Activated CD8-positive, alpha-beta memory T cell treated with anti-CD3 and anti-CD28 coated beads, Interleukin-2, amount 10 ng/mL, durations not matched to agents 7 days and 5 days (primary cell): ENCODE measurements at regions not wholly inside any gene's neighbourhood (a gene's known extent, or its start where the extent isn't known, plus 50 kb on each side); places are given as distances from the start of the nearest gene placed in this dataset.
A peak's percentile ranks its signal among the peaks of the same experiment; 100 is the strongest.
"Not testable (repeated sequence)": the region's sequence is repeated elsewhere in the genome, so short reads cannot be mapped to it uniquely, and the experiment has no call there.

Source experiments
- ATAC-seq: fragments of 150-1000 bp; cut with Tn5 transposase; one replicate; pipeline ENCODE4 v1.10.0; 2021; ENCODE audit warnings: moderate library complexity
- CTCF ChIA-PET: fragments of 350-600 bp; sonication (Branson Sonifier 250); formaldehyde crosslinking; loops from one replicate; lab custom pipeline; 2021; ENCODE audit warnings: antibody characterized with exemption; lab: Charles Lee
- DNase-seq: peaks from one replicate; pipeline ENCODE4 v3.0.0-alpha.2; 2020
- H3K27ac Mint-ChIP-seq: one replicate; pipeline ENCODE4 v1.8.0; 2021; ENCODE audit warnings: mild to moderate bottlenecking, mixed read lengths
- H3K27me3 Mint-ChIP-seq: one replicate; pipeline ENCODE4 v1.8.0; 2021; ENCODE audit warnings: mixed read lengths
- H3K36me3 Mint-ChIP-seq: one replicate; pipeline ENCODE4 v1.8.0; 2021; ENCODE audit warnings: mild to moderate bottlenecking, mixed read lengths
- H3K4me1 Mint-ChIP-seq: one replicate; pipeline ENCODE4 v1.8.0; 2021; ENCODE audit warnings: mixed read lengths
- H3K4me3 Mint-ChIP-seq: one replicate; pipeline ENCODE4 v1.8.0; 2021; ENCODE audit warnings: mild to moderate bottlenecking, moderate library complexity, mixed read lengths
- H3K9me3 Mint-ChIP-seq: one replicate; pipeline ENCODE4 v1.8.0; 2022; ENCODE audit warnings: low read depth, mixed read lengths

GRCh38 chr16:66196770-66197169, 169.7 kb upstream of the CDH5 start:
- CTCF ChIA-PET, result no interaction called here
- no peaks in the 10 kb centered on the region for H3K36me3 Mint-ChIP-seq
- DNase-seq (no peak), ATAC-seq (no peak)
- H3K4me1 Mint-ChIP-seq, result no peaks in the 10 kb centered on the region
- H3K4me3 Mint-ChIP-seq, result no peak overlapping the region
- H3K27me3 Mint-ChIP-seq, result peaks cover 4% of the 10 kb centered on the region
- no peak overlapping the region for H3K27ac Mint-ChIP-seq
- no peaks in the 10 kb centered on the region for H3K9me3 Mint-ChIP-seq

GRCh38 chr16:66194866-66195265, 171.6 kb upstream of the CDH5 start:
- ATAC-seq, result no peak
- Mint-ChIP-seq H3K4me1 (no peaks in the 10 kb centered on the region), H3K27me3 (peaks cover 4% of the 10 kb centered on the region), H3K9me3 (no peaks in the 10 kb centered on the region), H3K27ac (no peak overlapping the region), H3K36me3 (no peaks in the 10 kb centered on the region), H3K4me3 (no peak overlapping the region)
- no peak for DNase-seq
- CTCF ChIA-PET, result no interaction called here

GRCh38 chr16:66193543-66194229, 172.8 kb upstream of the CDH5 start:
- ATAC-seq, result no peak
- Mint-ChIP-seq H3K27ac (no peak overlapping the region), H3K9me3 (no peaks in the 10 kb centered on the region), H3K36me3 (no peaks in the 10 kb centered on the region), H3K27me3 (peaks cover 4% of the 10 kb centered on the region), H3K4me1 (no peaks in the 10 kb centered on the region), H3K4me3 (no peak overlapping the region)
- CTCF ChIA-PET, result no interaction called here
- DNase-seq, result no peak

GRCh38 chr16:66190411-66190810, 176.1 kb upstream of the CDH5 start:
- Mint-ChIP-seq H3K9me3 (no peaks in the 10 kb centered on the region), H3K4me1 (no peaks in the 10 kb centered on the region), H3K27ac (no peak overlapping the region), H3K27me3 (peaks cover 4% of the 10 kb centered on the region), H3K36me3 (no peaks in the 10 kb centered on the region), H3K4me3 (no peak overlapping the region)
- DNase-seq (no peak), ATAC-seq (no peak)
- CTCF ChIA-PET, result no interaction called here

GRCh38 chr16:66189951-66190350, 176.5 kb upstream of the CDH5 start:
- Mint-ChIP-seq H3K4me1 (no peaks in the 10 kb centered on the region), H3K27ac (no peak overlapping the region), H3K27me3 (peaks cover 4% of the 10 kb centered on the region), H3K36me3 (no peaks in the 10 kb centered on the region), H3K4me3 (no peak overlapping the region), H3K9me3 (no peaks in the 10 kb centered on the region)
- no peak for ATAC-seq
- CTCF ChIA-PET, result no interaction called here
- no peak for DNase-seq

- no peaks in the 10 kb centered on the region for H3K36me3 Mint-ChIP-seq
- DNase-seq, result no peak
- no peak overlapping the region for H3K4me3 Mint-ChIP-seq
- CTCF ChIA-PET, result no interaction called here
- peaks cover 4% of the 10 kb centered on the region for H3K27me3 Mint-ChIP-seq
- no peak overlapping the region for H3K27ac Mint-ChIP-seq
- H3K9me3 Mint-ChIP-seq, result no peaks in the 10 kb centered on the region
- H3K4me1 Mint-ChIP-seq, result no peaks in the 10 kb centered on the region
- no peak for ATAC-seq
Observed at GRCh38 chr16:66188917-66189725, 177.4 kb upstream of the CDH5 start.

GRCh38 chr16:66186251-66186785, 180.2 kb upstream of the CDH5 start:
- Mint-ChIP-seq H3K9me3 (no peaks in the 10 kb centered on the region), H3K4me3 (no peak overlapping the region), H3K4me1 (no peaks in the 10 kb centered on the region), H3K27ac (no peak overlapping the region), H3K27me3 (no peaks in the 10 kb centered on the region), H3K36me3 (no peaks in the 10 kb centered on the region)
- no peak for ATAC-seq
- CTCF ChIA-PET, result no interaction called here
- DNase-seq, result no peak

- H3K27me3 Mint-ChIP-seq, result no peaks in the 10 kb centered on the region
- H3K4me3 Mint-ChIP-seq, result no peak overlapping the region
- no peaks in the 10 kb centered on the region for H3K36me3 Mint-ChIP-seq
- H3K27ac Mint-ChIP-seq, result no peak overlapping the region
- no peak for DNase-seq
- no peak for ATAC-seq
- H3K4me1 Mint-ChIP-seq, result no peaks in the 10 kb centered on the region
- H3K9me3 Mint-ChIP-seq, result peaks cover 3% of the 10 kb centered on the region
- CTCF ChIA-PET, result no interaction called here
Observed at GRCh38 chr16:66182592-66182991, 183.9 kb upstream of the CDH5 start.

- Mint-ChIP-seq H3K4me1 (no peaks in the 10 kb centered on the region), H3K36me3 (no peaks in the 10 kb centered on the region), H3K4me3 (no peak overlapping the region), H3K9me3 (peaks cover 3% of the 10 kb centered on the region), H3K27me3 (no peaks in the 10 kb centered on the region), H3K27ac (no peak overlapping the region)
- no peak for ATAC-seq
- DNase-seq, result no peak
- CTCF ChIA-PET, result no interaction called here
Observed at GRCh38 chr16:66176731-66177130, 189.8 kb upstream of the CDH5 start.

- ATAC-seq, result no peak
- Mint-ChIP-seq H3K9me3 (peaks cover 3% of the 10 kb centered on the region), H3K27me3 (no peaks in the 10 kb centered on the region), H3K4me3 (no peak overlapping the region), H3K27ac (no peak overlapping the region), H3K36me3 (no peaks in the 10 kb centered on the region), H3K4me1 (no peaks in the 10 kb centered on the region)
- peak; percentile 22 for DNase-seq
- CTCF ChIA-PET, result no interaction called here
Observed at GRCh38 chr16:66176111-66176510, 190.4 kb upstream of the CDH5 start.

GRCh38 chr16:66175636-66176035, 190.9 kb upstream of the CDH5 start:
- no peak overlapping the region for H3K27ac Mint-ChIP-seq
- H3K36me3 Mint-ChIP-seq, result no peaks in the 10 kb centered on the region
- CTCF ChIA-PET, result no interaction called here
- DNase-seq (no peak), ATAC-seq (no peak)
- peaks cover 3% of the 10 kb centered on the region for H3K9me3 Mint-ChIP-seq
- no peak overlapping the region for H3K4me3 Mint-ChIP-seq
- no peaks in the 10 kb centered on the region for H3K4me1 Mint-ChIP-seq
- H3K27me3 Mint-ChIP-seq, result no peaks in the 10 kb centered on the region

GRCh38 chr16:66175058-66175457, 191.4 kb upstream of the CDH5 start:
- H3K4me1 Mint-ChIP-seq, result no peaks in the 10 kb centered on the region
- H3K4me3 Mint-ChIP-seq, result no peak overlapping the region
- no peak for DNase-seq
- CTCF ChIA-PET, result no interaction called here
- no peak for ATAC-seq
- no peak overlapping the region for H3K27ac Mint-ChIP-seq
- H3K27me3 Mint-ChIP-seq, result no peaks in the 10 kb centered on the region
- peaks cover under 1% of the 10 kb centered on the region for H3K9me3 Mint-ChIP-seq
- no peaks in the 10 kb centered on the region for H3K36me3 Mint-ChIP-seq

- H3K9me3 Mint-ChIP-seq, DNase-seq, H3K4me3 Mint-ChIP-seq, H3K4me1 Mint-ChIP-seq, ATAC-seq, H3K27me3 Mint-ChIP-seq, H3K36me3 Mint-ChIP-seq, H3K27ac Mint-ChIP-seq, CTCF ChIA-PET: not testable (repeated sequence)
Observed at GRCh38 chr16:66173796-66174195, 192.7 kb upstream of the CDH5 start.

- ATAC-seq, H3K36me3 Mint-ChIP-seq, H3K9me3 Mint-ChIP-seq, H3K27ac Mint-ChIP-seq, DNase-seq, CTCF ChIA-PET, H3K27me3 Mint-ChIP-seq, H3K4me3 Mint-ChIP-seq, H3K4me1 Mint-ChIP-seq: not testable (repeated sequence)
Observed at GRCh38 chr16:66173181-66173580, 193.3 kb upstream of the CDH5 start.
